ENCODE measurements at regions not wholly inside any gene's neighbourhood (a gene's known extent, or its start where the extent isn't known, plus 50 kb on each side); places are given as distances from the start of the nearest gene placed in this dataset.

DNA sequence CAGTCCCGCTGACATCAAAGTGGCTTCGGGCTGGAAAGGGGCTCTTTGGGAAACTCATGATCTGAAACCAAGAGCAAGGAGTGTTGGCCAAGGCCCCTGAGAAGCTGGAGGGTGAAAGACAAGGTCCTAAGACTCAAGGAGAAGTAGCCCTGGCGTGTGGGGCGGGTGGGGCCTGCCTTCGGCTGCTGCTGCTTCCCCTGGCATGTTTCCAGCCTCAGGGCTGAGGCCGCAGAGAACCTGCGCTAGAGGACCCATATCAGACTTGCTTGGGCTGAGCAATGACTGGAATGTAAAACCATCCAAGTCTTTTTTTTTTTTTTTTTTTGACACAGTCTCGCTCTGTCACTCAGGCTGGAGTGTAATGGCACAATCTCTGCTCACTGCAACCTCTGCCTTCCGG, 67.5 kb upstream of the GCSH start:
- Histone ChIP-seq H3K27ac (ENCODE audit: low read length) (no peak overlapping the region), H4K20me1 (ENCODE audit: insufficient read depth, low read length) (no peaks in the 10 kb centered on the region), H2AFZ (ENCODE audit: low read depth, low read length) (no peak overlapping the region), H3K9me3 (ENCODE audit: insufficient read depth, low read length, severe bottlenecking) (no peaks in the 10 kb centered on the region), H3K9ac (ENCODE audit: low read depth, low read length) (no peak overlapping the region), H3K4me2 (ENCODE audit: insufficient read depth, low read length) (no peak overlapping the region), H3K4me3 (ENCODE audit: low read depth in 1 of 2, low read length in 2 of 2) (no peak overlapping the region), H3K27me3 (ENCODE audit: insufficient read depth, low read length, poor library complexity) (no peaks in the 10 kb centered on the region), H3K4me1 (ENCODE audit: insufficient read depth, low read length) (no peaks in the 10 kb centered on the region), H3K79me2 (ENCODE audit: insufficient read depth, low read length) (no peaks in the 10 kb centered on the region), H3K36me3 (ENCODE audit: insufficient read depth, low read length) (no peaks in the 10 kb centered on the region)
- DNase-seq (no peak), ATAC-seq (ENCODE audit: insufficient read depth, low read depth) (no peak)
- no peak for TF ChIP-seq EZH2 (IDR thresholded peaks at IDR 0.05; ENCODE audit: borderline replicate concordance, low read depth, low read length, severe bottlenecking)

DNA sequence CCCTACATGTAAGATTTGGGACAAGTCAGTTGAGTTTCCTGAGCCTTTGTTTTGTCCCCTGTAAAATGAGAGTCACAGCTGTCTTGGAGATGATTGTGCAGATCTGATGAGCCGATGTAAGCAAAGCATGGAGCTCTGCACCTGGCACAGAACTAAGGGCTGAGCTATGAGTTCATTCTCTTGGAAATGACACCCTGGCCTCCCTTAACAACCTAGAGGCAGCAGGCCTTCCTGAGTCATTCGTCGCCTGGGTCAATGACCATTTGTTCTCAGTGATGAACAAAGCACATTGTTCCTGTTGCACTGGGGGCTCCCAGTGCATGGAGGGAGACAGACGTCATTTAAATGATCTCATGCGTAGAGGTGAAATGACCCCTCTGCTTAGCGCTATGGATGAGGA, 62.8 kb upstream of the GCSH start:
- no peaks in the 10 kb centered on the region for H3K36me3 ChIP-seq (ENCODE audit: insufficient read depth, low read length)
- no peak overlapping the region for H2AFZ ChIP-seq (ENCODE audit: low read depth, low read length)
- no peak for ATAC-seq (ENCODE audit: insufficient read depth, low read depth)
- H3K9me3 ChIP-seq (ENCODE audit: insufficient read depth, low read length, severe bottlenecking), result no peaks in the 10 kb centered on the region
- DNase-seq, result no peak
- no peak overlapping the region for H3K4me3 ChIP-seq (ENCODE audit: low read depth in 1 of 2, low read length in 2 of 2)
- H3K27ac ChIP-seq (ENCODE audit: low read length), result no peak overlapping the region
- no peaks in the 10 kb centered on the region for H4K20me1 ChIP-seq (ENCODE audit: insufficient read depth, low read length)
- no peak overlapping the region for H3K9ac ChIP-seq (ENCODE audit: low read depth, low read length)
- TF ChIP-seq, protein P1, sequence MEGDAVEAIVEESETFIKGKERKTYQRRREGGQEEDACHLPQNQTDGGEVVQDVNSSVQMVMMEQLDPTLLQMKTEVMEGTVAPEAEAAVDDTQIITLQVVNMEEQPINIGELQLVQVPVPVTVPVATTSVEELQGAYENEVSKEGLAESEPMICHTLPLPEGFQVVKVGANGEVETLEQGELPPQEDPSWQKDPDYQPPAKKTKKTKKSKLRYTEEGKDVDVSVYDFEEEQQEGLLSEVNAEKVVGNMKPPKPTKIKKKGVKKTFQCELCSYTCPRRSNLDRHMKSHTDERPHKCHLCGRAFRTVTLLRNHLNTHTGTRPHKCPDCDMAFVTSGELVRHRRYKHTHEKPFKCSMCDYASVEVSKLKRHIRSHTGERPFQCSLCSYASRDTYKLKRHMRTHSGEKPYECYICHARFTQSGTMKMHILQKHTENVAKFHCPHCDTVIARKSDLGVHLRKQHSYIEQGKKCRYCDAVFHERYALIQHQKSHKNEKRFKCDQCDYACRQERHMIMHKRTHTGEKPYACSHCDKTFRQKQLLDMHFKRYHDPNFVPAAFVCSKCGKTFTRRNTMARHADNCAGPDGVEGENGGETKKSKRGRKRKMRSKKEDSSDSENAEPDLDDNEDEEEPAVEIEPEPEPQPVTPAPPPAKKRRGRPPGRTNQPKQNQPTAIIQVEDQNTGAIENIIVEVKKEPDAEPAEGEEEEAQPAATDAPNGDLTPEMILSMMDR (IDR thresholded peaks at IDR 0.05; ENCODE audit: borderline replicate concordance, extremely low read depth, low read length, poor library complexity, severe bottlenecking), result no peak
- no peak for TF ChIP-seq EZH2 (IDR thresholded peaks at IDR 0.05; ENCODE audit: borderline replicate concordance, low read depth, low read length, severe bottlenecking)
- no peaks in the 10 kb centered on the region for H3K79me2 ChIP-seq (ENCODE audit: insufficient read depth, low read length)
- no peaks in the 10 kb centered on the region for H3K27me3 ChIP-seq (ENCODE audit: insufficient read depth, low read length, poor library complexity)
- no peak overlapping the region for H3K4me2 ChIP-seq (ENCODE audit: insufficient read depth, low read length)
- H3K4me1 ChIP-seq (ENCODE audit: insufficient read depth, low read length), result no peaks in the 10 kb centered on the region

DNA sequence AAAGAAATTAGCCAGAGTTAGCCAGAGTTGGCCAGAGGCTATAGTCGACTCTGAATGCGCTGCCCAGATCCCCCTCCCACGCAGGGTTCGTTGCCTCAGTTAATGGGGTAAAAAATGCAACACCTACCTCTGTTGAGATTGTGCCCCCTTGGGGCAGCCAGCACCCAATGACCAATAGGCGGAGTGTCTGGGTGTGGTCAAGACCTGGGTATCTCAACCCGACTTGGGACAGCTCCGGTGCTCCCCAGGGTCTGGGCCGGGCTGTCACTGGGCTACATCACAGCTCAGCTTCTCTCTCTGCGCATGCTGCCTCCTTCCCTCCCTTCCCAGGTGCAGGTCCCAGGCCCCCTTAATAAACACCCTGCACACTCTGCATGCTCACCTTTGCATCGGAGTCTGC, 59.6 kb upstream of the GCSH start:
- Histone ChIP-seq H3K4me2 (ENCODE audit: insufficient read depth, low read length) (no peak overlapping the region), H3K79me2 (ENCODE audit: insufficient read depth, low read length) (no peaks in the 10 kb centered on the region), H3K27me3 (ENCODE audit: insufficient read depth, low read length, poor library complexity) (no peaks in the 10 kb centered on the region), H3K4me3 (ENCODE audit: low read depth in 1 of 2, low read length in 2 of 2) (no peak overlapping the region), H3K4me1 (ENCODE audit: insufficient read depth, low read length) (no peaks in the 10 kb centered on the region), H2AFZ (ENCODE audit: low read depth, low read length) (no peak overlapping the region), H3K36me3 (ENCODE audit: insufficient read depth, low read length) (no peaks in the 10 kb centered on the region), H4K20me1 (ENCODE audit: insufficient read depth, low read length) (no peaks in the 10 kb centered on the region), H3K27ac (ENCODE audit: low read length) (no peak overlapping the region), H3K9me3 (ENCODE audit: insufficient read depth, low read length, severe bottlenecking) (no peaks in the 10 kb centered on the region), H3K9ac (ENCODE audit: low read depth, low read length) (no peak overlapping the region)
- TF ChIP-seq, protein P1 (IDR thresholded peaks at IDR 0.05; ENCODE audit: borderline replicate concordance, extremely low read depth, low read length, poor library complexity, severe bottlenecking), result no peak
- TF ChIP-seq EZH2 (IDR thresholded peaks at IDR 0.05; ENCODE audit: borderline replicate concordance, low read depth, low read length, severe bottlenecking), result no peak
- ATAC-seq (ENCODE audit: insufficient read depth, low read depth), result no peak
- DNase-seq, result no peak

DNA sequence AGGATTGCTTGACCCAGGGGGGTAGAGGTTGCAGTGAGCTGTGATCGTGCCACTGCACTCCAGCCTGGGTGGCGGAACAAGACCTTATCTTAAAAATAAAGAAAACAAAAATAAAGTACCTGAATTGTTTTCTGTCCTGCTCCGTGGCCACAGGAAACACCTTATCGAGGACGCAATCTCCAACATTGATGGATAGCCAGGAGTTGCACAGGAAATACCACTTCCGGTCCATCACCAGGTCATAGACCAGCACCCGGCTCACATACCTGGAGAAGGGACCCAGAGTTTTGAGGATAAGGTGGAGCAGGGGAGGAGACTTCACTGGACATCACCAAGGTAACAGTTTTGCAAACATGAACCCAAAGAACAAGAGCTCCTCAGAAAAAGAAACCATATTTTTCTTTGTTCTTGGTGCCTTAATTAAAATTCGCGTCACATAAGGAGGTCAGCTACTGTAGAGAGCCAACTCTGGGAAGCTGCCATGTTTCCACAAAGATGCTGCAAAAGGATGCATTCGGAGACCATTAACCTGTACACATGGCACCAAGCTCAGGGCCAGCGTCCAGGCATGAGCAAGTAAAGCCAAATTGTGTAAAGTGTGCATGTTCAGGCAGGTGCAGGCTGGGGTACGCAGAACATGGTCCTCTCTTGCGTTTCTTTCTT, 55.6 kb upstream of the GCSH start:
- H3K9ac ChIP-seq (ENCODE audit: low read depth, low read length), result no peak overlapping the region
- H3K4me1 ChIP-seq (ENCODE audit: insufficient read depth, low read length), result no peaks in the 10 kb centered on the region
- no peaks in the 10 kb centered on the region for H4K20me1 ChIP-seq (ENCODE audit: insufficient read depth, low read length)
- no peaks in the 10 kb centered on the region for H3K36me3 ChIP-seq (ENCODE audit: insufficient read depth, low read length)
- H3K4me2 ChIP-seq (ENCODE audit: insufficient read depth, low read length), result no peak overlapping the region
- no peaks in the 10 kb centered on the region for H3K27me3 ChIP-seq (ENCODE audit: insufficient read depth, low read length, poor library complexity)
- DNase-seq (no peak), ATAC-seq (ENCODE audit: insufficient read depth, low read depth) (no peak)
- no peak overlapping the region for H3K27ac ChIP-seq (ENCODE audit: low read length)
- H2AFZ ChIP-seq (ENCODE audit: low read depth, low read length), result no peak overlapping the region
- no peaks in the 10 kb centered on the region for H3K79me2 ChIP-seq (ENCODE audit: insufficient read depth, low read length)
- no peaks in the 10 kb centered on the region for H3K9me3 ChIP-seq (ENCODE audit: insufficient read depth, low read length, severe bottlenecking)
- TF ChIP-seq, protein P1 (IDR thresholded peaks at IDR 0.05; ENCODE audit: borderline replicate concordance, extremely low read depth, low read length, poor library complexity, severe bottlenecking), result no peak
- TF ChIP-seq EZH2 (IDR thresholded peaks at IDR 0.05; ENCODE audit: borderline replicate concordance, low read depth, low read length, severe bottlenecking), result no peak
- H3K4me3 ChIP-seq (ENCODE audit: low read depth in 1 of 2, low read length in 2 of 2), result no peak overlapping the region

Measured in DND-41 (cell line).